Naive thymus-derived CD4-positive, alpha-beta T cell (primary cell): ENCODE measurements at regions not wholly inside any gene's neighbourhood (a gene's known extent, or its start where the extent isn't known, plus 50 kb on each side); places are given as distances from the start of the nearest gene placed in this dataset.

ENCODE experiments used
- ATAC-seq: fragments of 150-1000 bp; cut with Tn5 transposase; 2 replicates; pipeline ENCODE4 v1.10.0; 2021; ENCODE audit warnings: mild to moderate bottlenecking, moderate library complexity
- CTCF ChIA-PET: fragments of 350-600 bp; sonication (Branson Sonifier 250); formaldehyde crosslinking; loops from one replicate; lab custom pipeline; 2021; ENCODE audit warnings: antibody characterized with exemption; lab: Charles Lee
- POLR2A ChIA-PET: fragments of 350-600 bp; sonication (Branson Sonifier 250); formaldehyde crosslinking; loops from one replicate; lab custom pipeline; 2021; ENCODE audit warnings: antibody characterized with exemption, inconsistent platforms; lab: Charles Lee
- DNase-seq, 9 donors: peaks; one replicate each; pipeline versions ENCODE4 v3.0.0 to v3.0.0-alpha.2; 2020 to 2022; ENCODE audit warnings: mixed read lengths in 1 of 9
- H3K27ac ChIP-seq: one replicate; pipeline ENCODE4 v1.7.0; 2013; ENCODE audit warnings: mild to moderate bottlenecking, low read depth, low read length, moderate library complexity
- H3K27me3 ChIP-seq, 2 donors: one replicate each; pipeline ENCODE4 v1.7.0; 2013; ENCODE audit warnings: low read length in 2 of 2, mild to moderate bottlenecking in 2 of 2, moderate library complexity in 2 of 2; ENCODE audit not compliant: control insufficient read depth in 2 of 2, insufficient read depth in 2 of 2
- H3K36me3 ChIP-seq, 3 experiments: 1 replicate in 2 of 3; 2 replicates in 1 of 3; pipeline ENCODE4 v1.7.0; 2013; ENCODE audit warnings: low read length in 3 of 3, mild to moderate bottlenecking in 3 of 3, moderate library complexity in 1 of 3; ENCODE audit not compliant: insufficient read depth in 3 of 3, control insufficient read depth in 2 of 3
- H3K4me1 ChIP-seq, 2 donors: one replicate each; pipeline ENCODE4 v1.7.0; 2013; ENCODE audit warnings: low read length in 2 of 2, mild to moderate bottlenecking in 2 of 2, moderate library complexity in 1 of 2; ENCODE audit not compliant: control insufficient read depth in 2 of 2, insufficient read depth in 2 of 2
- H3K4me3 ChIP-seq: 2 replicates; pipeline ENCODE4 v1.7.0; 2013; ENCODE audit warnings: mild to moderate bottlenecking, low read length
- H3K9me3 ChIP-seq, 3 experiments: 1 replicate in 2 of 3; 2 replicates in 1 of 3; pipeline ENCODE4 v1.7.0; 2013; ENCODE audit warnings: low read length in 3 of 3; ENCODE audit not compliant: control insufficient read depth in 2 of 3
- H3K27ac Mint-ChIP-seq, 9 donors: one replicate each; pipeline ENCODE4 v1.8.0; 2020 to 2022; ENCODE audit warnings: mixed read lengths in 9 of 9, mild to moderate bottlenecking in 8 of 9, moderate library complexity in 5 of 9, inconsistent platforms in 2 of 9
- H3K27me3 Mint-ChIP-seq, 5 donors: one replicate each; pipeline ENCODE4 v1.8.0; 2021 to 2022; ENCODE audit warnings: mixed read lengths in 5 of 5, mild to moderate bottlenecking in 1 of 5
- H3K36me3 Mint-ChIP-seq, 5 donors: one replicate each; pipeline ENCODE4 v1.8.0; 2020 to 2022; ENCODE audit warnings: mixed read lengths in 5 of 5, mild to moderate bottlenecking in 3 of 5, inconsistent platforms in 1 of 5
- H3K4me1 Mint-ChIP-seq, 7 donors: one replicate each; pipeline ENCODE4 v1.8.0; 2020 to 2022; ENCODE audit warnings: mixed read lengths in 7 of 7, mild to moderate bottlenecking in 3 of 7, inconsistent platforms in 1 of 7
- H3K4me3 Mint-ChIP-seq, 10 donors: one replicate each; pipeline ENCODE4 v1.8.0; 2020 to 2022; ENCODE audit warnings: mild to moderate bottlenecking in 10 of 10, mixed read lengths in 10 of 10, moderate library complexity in 6 of 10, inconsistent platforms in 2 of 10
- H3K9me3 Mint-ChIP-seq, 11 donors: one replicate each; pipeline ENCODE4 v1.8.0; 2020 to 2022; ENCODE audit warnings: mixed read lengths in 11 of 11, mild to moderate bottlenecking in 4 of 11, inconsistent platforms in 1 of 11, moderate library complexity in 1 of 11
- intact Hi-C, 2 donors: fragments of 100-400 bp; cut with micrococcal nuclease; formaldehyde crosslinking; loops; one replicate each; pipeline ENCODE4 v1.15.1; 2023

DNA sequence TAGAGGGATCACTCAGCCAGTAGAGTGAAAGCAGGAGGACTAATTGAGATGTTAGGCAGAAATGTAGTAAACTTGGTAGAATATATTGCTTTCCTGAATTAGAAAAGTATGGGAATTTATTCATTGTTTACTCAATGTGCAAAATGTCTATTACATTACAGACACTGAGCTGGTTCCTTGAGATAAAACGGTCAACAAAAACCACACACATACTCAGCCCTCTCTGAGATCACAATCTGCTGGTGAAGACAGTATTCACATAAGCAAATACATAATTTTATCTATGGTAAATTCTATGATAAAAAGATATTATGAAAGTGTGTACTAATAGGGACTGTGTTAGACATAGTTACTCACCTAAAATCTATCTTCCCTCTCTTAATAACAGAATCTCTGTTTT lies 833.5 kb downstream of the KCNA4 start:
- no peak overlapping the region for H3K27ac ChIP-seq
- Mint-ChIP-seq H3K27ac (no peak overlapping the region), H3K4me1 (no peaks in the 10 kb centered on the region), H3K9me3 (peaks cover 0 to 16% (median 9%) of the 10 kb centered on the region in 11 donors), H3K27me3 (no peaks in the 10 kb centered on the region), H3K4me3 (no peak overlapping the region), H3K36me3 (no peaks in the 10 kb centered on the region)
- H3K27me3 ChIP-seq, result no peaks in the 10 kb centered on the region
- CTCF ChIA-PET, result no interaction called here
- no peaks in the 10 kb centered on the region for H3K4me1 ChIP-seq
- H3K9me3 ChIP-seq, result peaks cover 0 to 8% (median 0%) of the 10 kb centered on the region in 3 experiments
- H3K4me3 ChIP-seq, result no peak overlapping the region
- DNase-seq (no peak), ATAC-seq (no peak)
- intact Hi-C loops, result no loop called here
- H3K36me3 ChIP-seq, result no peaks in the 10 kb centered on the region
- POLR2A ChIA-PET, result no interaction called here

DNA sequence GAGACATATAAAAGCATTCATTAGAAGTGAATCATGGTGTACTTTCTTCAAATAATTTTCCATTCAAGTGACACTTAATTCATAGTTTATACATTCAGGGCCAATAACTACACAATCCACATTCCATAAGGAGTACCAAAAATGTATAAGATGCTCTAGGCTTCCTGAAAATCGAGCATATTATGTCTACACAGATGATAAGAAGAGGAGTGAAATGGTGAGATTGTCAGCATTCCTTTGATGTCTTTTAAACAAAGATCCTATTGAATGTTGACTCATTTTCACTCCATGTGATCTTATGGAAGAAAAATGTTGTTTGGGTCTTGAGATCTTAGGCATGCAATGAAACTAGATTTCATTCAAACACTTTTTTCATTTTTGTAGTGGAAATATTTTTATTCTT lies 843.2 kb downstream of the KCNA4 start:
- Histone ChIP-seq H3K4me3 (no peak overlapping the region), H3K27me3 (no peaks in the 10 kb centered on the region), H3K27ac (no peak overlapping the region), H3K36me3 (no peaks in the 10 kb centered on the region), H3K9me3 (no peaks in the 10 kb centered on the region), H3K4me1 (no peaks in the 10 kb centered on the region)
- Mint-ChIP-seq H3K27ac (no peak overlapping the region), H3K4me3 (no peak overlapping the region), H3K27me3 (no peaks in the 10 kb centered on the region), H3K9me3 (peaks cover 0 to 11% (median 2%) of the 10 kb centered on the region in 11 donors), H3K36me3 (no peaks in the 10 kb centered on the region), H3K4me1 (no peaks in the 10 kb centered on the region)
- ChIA-PET CTCF (no interaction called here), POLR2A (no interaction called here)
- no peak for ATAC-seq
- intact Hi-C loops, result no loop called here
- DNase-seq, result no peak

DNA sequence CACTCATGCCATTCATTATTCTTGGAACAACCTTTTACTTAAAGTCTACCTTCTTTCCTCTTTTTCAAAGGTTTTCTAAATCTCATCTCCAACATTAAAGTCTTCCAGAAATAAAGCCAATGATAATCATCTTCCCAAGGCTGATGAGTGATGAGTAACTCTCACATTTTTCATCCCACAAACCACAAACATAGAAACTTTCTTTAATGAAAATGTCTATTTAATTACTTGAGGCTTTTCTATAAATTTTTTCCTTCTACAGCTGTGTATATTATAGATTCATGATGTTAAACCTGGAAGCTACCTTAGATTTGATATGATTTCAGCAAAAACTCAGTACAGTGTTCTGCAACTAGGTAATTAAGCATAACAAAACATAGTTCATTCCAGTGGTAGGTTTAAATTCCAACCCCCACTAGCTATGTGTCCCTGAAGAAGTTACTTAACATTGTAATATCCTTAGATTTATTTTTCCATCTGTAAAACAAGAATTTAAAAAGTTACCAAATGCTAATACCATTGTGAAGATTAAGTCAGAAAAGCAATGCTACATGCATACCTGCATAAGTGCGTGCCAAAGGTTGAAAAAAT lies 845.4 kb downstream of the KCNA4 start:
- H3K27ac Mint-ChIP-seq, result no peak overlapping the region
- intact Hi-C loops, result no loop called here
- POLR2A ChIA-PET, result no interaction called here
- H3K4me1 ChIP-seq, result no peaks in the 10 kb centered on the region
- H3K4me3 ChIP-seq, result no peak overlapping the region
- H3K27ac ChIP-seq, result no peak overlapping the region
- no peaks in the 10 kb centered on the region for H3K9me3 ChIP-seq
- H3K9me3 Mint-ChIP-seq, result peaks cover 0 to 11% (median 3%) of the 10 kb centered on the region in 11 donors
- no peaks in the 10 kb centered on the region for H3K27me3 Mint-ChIP-seq
- no peak for DNase-seq
- no peaks in the 10 kb centered on the region for H3K36me3 ChIP-seq
- ATAC-seq, result no peak
- no peaks in the 10 kb centered on the region for H3K27me3 ChIP-seq
- no peaks in the 10 kb centered on the region for H3K36me3 Mint-ChIP-seq
- no peak overlapping the region for H3K4me3 Mint-ChIP-seq
- no peaks in the 10 kb centered on the region for H3K4me1 Mint-ChIP-seq
- CTCF ChIA-PET, result no interaction called here

DNA sequence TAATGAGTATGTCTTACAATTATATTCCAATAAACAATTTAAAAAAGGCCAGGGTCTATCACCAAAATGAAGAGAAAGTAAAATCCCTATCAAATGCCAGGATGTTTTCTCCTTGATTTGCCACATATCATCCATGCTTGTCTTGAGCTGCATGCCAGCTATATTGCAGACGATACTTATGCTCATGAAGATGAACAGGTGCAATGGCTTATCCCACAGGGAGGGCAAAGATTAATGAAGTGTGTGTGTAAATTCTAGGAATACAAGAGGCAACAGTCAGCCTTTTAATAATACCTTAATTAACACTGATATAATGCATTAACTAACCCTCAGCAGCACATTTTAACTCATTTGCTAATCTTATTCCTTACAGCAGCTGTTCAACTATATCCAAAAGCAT lies 850.5 kb downstream of the KCNA4 start:
- Histone ChIP-seq H3K4me3 (no peak overlapping the region), H3K36me3 (no peaks in the 10 kb centered on the region), H3K27me3 (no peaks in the 10 kb centered on the region), H3K4me1 (no peaks in the 10 kb centered on the region), H3K9me3 (no peaks in the 10 kb centered on the region), H3K27ac (no peak overlapping the region)
- no peak for DNase-seq
- ATAC-seq, result no peak
- CTCF ChIA-PET, result no interaction called here
- Mint-ChIP-seq H3K9me3 (peaks cover 0 to 11% (median 1%) of the 10 kb centered on the region in 11 donors), H3K4me3 (no peak overlapping the region), H3K27me3 (no peaks in the 10 kb centered on the region), H3K4me1 (no peaks in the 10 kb centered on the region), H3K27ac (no peak overlapping the region), H3K36me3 (no peaks in the 10 kb centered on the region)
- intact Hi-C loops, result no loop called here
- POLR2A ChIA-PET, result no interaction called here

DNA sequence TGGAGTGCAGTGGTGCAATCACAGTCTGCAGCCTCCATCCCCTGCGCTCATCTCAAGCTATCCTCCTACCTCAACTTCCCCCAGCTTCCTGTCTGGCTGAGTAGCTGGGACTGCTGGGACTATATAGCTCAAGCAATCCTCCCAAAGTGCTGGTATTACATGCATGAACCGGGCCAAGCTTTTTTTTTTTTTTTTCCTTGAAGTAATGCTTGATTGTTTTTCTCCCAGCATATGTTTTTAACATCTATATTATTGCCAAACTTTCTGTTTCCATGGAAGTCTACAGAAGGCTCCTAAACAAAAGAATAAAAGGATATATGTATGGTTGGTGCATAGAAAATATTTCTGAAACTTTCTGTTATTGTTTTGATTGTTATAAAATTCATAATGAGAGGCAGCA lies 853.6 kb downstream of the KCNA4 start:
- ATAC-seq, result no peak

DNA sequence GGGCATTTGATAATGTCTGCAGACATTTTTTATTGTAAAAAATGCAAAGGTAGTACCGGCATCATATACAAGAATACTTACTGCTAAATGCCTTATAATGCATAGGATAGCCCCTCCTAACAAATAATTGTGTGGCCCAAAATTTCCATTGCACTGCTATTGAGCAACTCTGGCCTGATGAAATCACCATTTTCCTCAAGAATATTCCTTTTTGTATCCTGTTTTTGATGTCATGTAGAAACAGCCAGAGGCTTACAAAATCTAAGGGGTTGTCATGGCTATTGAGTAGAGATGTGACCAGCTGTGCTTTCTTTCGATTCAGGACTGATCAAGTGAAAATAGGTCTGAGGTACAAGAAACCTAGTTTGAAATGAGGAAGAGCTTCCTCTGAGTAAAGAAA lies 854.3 kb downstream of the KCNA4 start:
- Histone ChIP-seq H3K9me3 (no peaks in the 10 kb centered on the region), H3K36me3 (no peaks in the 10 kb centered on the region), H3K27me3 (no peaks in the 10 kb centered on the region), H3K4me3 (no peak overlapping the region), H3K27ac (no peak overlapping the region), H3K4me1 (no peaks in the 10 kb centered on the region)
- Mint-ChIP-seq H3K27me3 (no peaks in the 10 kb centered on the region), H3K4me3 (no peak overlapping the region), H3K4me1 (no peaks in the 10 kb centered on the region), H3K27ac (no peak overlapping the region), H3K9me3 (peaks cover 0 to 16% (median 4%) of the 10 kb centered on the region in 11 donors), H3K36me3 (peaks cover 0 to 3% (median 0%) of the 10 kb centered on the region in 5 donors)
- ChIA-PET POLR2A (no interaction called here), CTCF (no interaction called here)
- intact Hi-C loops, result no loop called here
- ATAC-seq (no peak), DNase-seq (no peak)

More for the DNA sequence above, 853.6 kb downstream of the KCNA4 start:
- no peak overlapping the region for H3K27ac ChIP-seq
- ChIA-PET CTCF (no interaction called here), POLR2A (no interaction called here)
- H3K9me3 ChIP-seq, result no peaks in the 10 kb centered on the region
- no peaks in the 10 kb centered on the region for H3K4me1 ChIP-seq
- H3K4me1 Mint-ChIP-seq, result no peaks in the 10 kb centered on the region
- H3K36me3 Mint-ChIP-seq, result peaks cover 0 to 3% (median 0%) of the 10 kb centered on the region in 5 donors
- intact Hi-C loops, result no loop called here
- H3K36me3 ChIP-seq, result no peaks in the 10 kb centered on the region
- H3K4me3 Mint-ChIP-seq, result no peak overlapping the region
- no peaks in the 10 kb centered on the region for H3K27me3 ChIP-seq
- no peaks in the 10 kb centered on the region for H3K27me3 Mint-ChIP-seq
- no peak overlapping the region for H3K27ac Mint-ChIP-seq
- H3K9me3 Mint-ChIP-seq, result peaks cover 0 to 16% (median 3%) of the 10 kb centered on the region in 11 donors
- H3K4me3 ChIP-seq, result no peak overlapping the region
- DNase-seq, result no peak

DNA sequence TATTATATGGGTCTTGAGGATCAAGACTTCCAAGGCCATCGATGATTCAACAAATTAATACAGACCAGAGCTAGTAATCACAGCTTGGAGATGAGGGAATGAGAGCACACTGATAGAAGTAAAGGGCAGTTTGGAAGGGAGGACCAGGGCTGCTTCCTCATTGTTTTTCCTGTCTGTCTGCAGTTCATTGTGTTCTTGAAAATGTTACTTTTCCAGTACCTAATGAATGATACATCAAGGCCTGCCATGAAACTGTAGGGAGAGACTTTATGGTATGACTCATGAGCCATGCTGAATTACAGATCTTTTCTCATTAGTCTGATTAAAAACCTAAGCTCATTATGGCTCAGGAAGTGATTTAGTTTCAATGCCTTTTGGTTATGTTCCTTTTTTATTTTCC lies 855.6 kb downstream of the KCNA4 start:
- no peak overlapping the region for H3K27ac ChIP-seq
- no peaks in the 10 kb centered on the region for H3K9me3 ChIP-seq
- no peak overlapping the region for H3K4me3 ChIP-seq
- ChIA-PET CTCF (no interaction called here), POLR2A (no interaction called here)
- Mint-ChIP-seq H3K9me3 (peaks cover 0 to 22% (median 6%) of the 10 kb centered on the region in 11 donors), H3K4me1 (no peaks in the 10 kb centered on the region), H3K4me3 (no peak overlapping the region), H3K27ac (no peak overlapping the region), H3K27me3 (no peaks in the 10 kb centered on the region), H3K36me3 (peaks cover 0 to 3% (median 0%) of the 10 kb centered on the region in 5 donors)
- no peak for ATAC-seq
- no peaks in the 10 kb centered on the region for H3K36me3 ChIP-seq
- no peaks in the 10 kb centered on the region for H3K27me3 ChIP-seq
- intact Hi-C loops, result no loop called here
- no peaks in the 10 kb centered on the region for H3K4me1 ChIP-seq
- DNase-seq, result no peak
